ENCODE measurements at regions not wholly inside any gene's neighbourhood (a gene's known extent, or its start where the extent isn't known, plus 50 kb on each side); places are given as distances from the start of the nearest gene placed in this dataset.

DNA sequence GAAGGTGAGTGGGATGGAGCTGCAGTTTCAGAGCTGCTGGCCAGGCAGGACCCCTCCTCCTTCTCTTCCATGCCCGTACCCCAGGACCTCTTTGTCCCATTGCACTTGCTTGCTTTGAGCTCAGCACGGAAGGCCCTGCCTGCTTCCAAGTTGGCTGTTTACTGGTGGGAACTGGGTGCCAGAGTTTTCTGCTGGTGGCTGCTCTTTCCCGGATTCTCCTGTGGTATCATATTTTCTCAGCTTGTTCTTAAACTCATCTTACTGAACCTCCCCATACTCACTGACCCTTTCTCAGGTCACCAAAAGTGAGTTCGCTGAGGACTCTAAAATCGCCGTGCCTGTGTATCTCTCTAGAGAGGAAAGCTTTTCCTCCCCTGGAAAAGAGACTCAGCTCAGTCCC is 297.7 kb upstream of the TNP1 start:
- CTCF ChIA-PET (ENCODE audit: low intra/inter-chr PET ratio, low total read pairs), result no interaction called here
- FAIRE-seq (no peak), DNase-seq (ENCODE audit: low spot score) (no peak), ATAC-seq (no peak)
- Histone ChIP-seq H3K36me3 (replicated peaks in 1 of 2; ENCODE audit: control insufficient read depth in 1 of 2, insufficient read depth in 2 of 2, low read length in 2 of 2) (no peaks in the 10 kb centered on the region), H3K9me3 (ENCODE audit: low read length) (no peaks in the 10 kb centered on the region), H3K4me2 (ENCODE audit: low read depth, low read length) (no peak overlapping the region), H3K4me3 (replicated peaks in 1 of 3; ENCODE audit: insufficient read depth in 1 of 3, low read depth in 2 of 3, low read length in 3 of 3) (no peak overlapping the region), H4K20me1 (ENCODE audit: insufficient read depth, low read length) (no peaks in the 10 kb centered on the region), H3K27ac (ENCODE audit: extremely low read length, insufficient read depth, low read length) (no peak overlapping the region), H3K4me1 (ENCODE audit: insufficient read depth, low read length) (no peaks in the 10 kb centered on the region), H3K27me3 (ENCODE audit: control insufficient read depth in 1 of 2, insufficient read depth in 2 of 2, low read length in 2 of 2) (peaks cover 2 to 25% of the 10 kb centered on the region in 2 experiments; a peak in 3 of 5 replicates), H2AFZ (ENCODE audit: low read length) (no peak overlapping the region), H3K79me2 (ENCODE audit: insufficient read depth, low read length) (no peaks in the 10 kb centered on the region), H3K9ac (ENCODE audit: insufficient read depth, low read depth, low read length) (no peak overlapping the region)
- WGBS (ENCODE audit: low lambda C conversion rate), result 15% methylated on average over 6 of the region's 6 CpGs
- TF ChIP-seq CCDC6 (CRISPR knock-in tag; IDR thresholded peaks at IDR 0.05) (no peak), NFYC (CRISPR knock-in tag; IDR thresholded peaks at IDR 0.05) (no peak), HDAC6 (IDR thresholded peaks at IDR 0.05; ENCODE audit: low read depth, low read length) (no peak), GABPB1 (CRISPR knock-in tag; IDR thresholded peaks at IDR 0.05) (no peak), TBL1XR1 (IDR thresholded peaks at IDR 0.05; ENCODE audit: borderline replicate concordance, low read length, partially characterized antibody) (no peak), ZNF562 (CRISPR knock-in tag; IDR thresholded peaks at IDR 0.05; ENCODE audit: borderline replicate concordance) (no peak), NFKBIZ (CRISPR knock-in tag; IDR thresholded peaks at IDR 0.05) (no peak), CBX5 (CRISPR knock-in tag; IDR thresholded peaks at IDR 0.05; ENCODE audit: borderline replicate concordance) (no peak), ZNF431 (CRISPR knock-in tag; IDR thresholded peaks at IDR 0.05; ENCODE audit: borderline replicate concordance, low read depth) (no peak)
- TF ChIP-seq, protein P1, sequence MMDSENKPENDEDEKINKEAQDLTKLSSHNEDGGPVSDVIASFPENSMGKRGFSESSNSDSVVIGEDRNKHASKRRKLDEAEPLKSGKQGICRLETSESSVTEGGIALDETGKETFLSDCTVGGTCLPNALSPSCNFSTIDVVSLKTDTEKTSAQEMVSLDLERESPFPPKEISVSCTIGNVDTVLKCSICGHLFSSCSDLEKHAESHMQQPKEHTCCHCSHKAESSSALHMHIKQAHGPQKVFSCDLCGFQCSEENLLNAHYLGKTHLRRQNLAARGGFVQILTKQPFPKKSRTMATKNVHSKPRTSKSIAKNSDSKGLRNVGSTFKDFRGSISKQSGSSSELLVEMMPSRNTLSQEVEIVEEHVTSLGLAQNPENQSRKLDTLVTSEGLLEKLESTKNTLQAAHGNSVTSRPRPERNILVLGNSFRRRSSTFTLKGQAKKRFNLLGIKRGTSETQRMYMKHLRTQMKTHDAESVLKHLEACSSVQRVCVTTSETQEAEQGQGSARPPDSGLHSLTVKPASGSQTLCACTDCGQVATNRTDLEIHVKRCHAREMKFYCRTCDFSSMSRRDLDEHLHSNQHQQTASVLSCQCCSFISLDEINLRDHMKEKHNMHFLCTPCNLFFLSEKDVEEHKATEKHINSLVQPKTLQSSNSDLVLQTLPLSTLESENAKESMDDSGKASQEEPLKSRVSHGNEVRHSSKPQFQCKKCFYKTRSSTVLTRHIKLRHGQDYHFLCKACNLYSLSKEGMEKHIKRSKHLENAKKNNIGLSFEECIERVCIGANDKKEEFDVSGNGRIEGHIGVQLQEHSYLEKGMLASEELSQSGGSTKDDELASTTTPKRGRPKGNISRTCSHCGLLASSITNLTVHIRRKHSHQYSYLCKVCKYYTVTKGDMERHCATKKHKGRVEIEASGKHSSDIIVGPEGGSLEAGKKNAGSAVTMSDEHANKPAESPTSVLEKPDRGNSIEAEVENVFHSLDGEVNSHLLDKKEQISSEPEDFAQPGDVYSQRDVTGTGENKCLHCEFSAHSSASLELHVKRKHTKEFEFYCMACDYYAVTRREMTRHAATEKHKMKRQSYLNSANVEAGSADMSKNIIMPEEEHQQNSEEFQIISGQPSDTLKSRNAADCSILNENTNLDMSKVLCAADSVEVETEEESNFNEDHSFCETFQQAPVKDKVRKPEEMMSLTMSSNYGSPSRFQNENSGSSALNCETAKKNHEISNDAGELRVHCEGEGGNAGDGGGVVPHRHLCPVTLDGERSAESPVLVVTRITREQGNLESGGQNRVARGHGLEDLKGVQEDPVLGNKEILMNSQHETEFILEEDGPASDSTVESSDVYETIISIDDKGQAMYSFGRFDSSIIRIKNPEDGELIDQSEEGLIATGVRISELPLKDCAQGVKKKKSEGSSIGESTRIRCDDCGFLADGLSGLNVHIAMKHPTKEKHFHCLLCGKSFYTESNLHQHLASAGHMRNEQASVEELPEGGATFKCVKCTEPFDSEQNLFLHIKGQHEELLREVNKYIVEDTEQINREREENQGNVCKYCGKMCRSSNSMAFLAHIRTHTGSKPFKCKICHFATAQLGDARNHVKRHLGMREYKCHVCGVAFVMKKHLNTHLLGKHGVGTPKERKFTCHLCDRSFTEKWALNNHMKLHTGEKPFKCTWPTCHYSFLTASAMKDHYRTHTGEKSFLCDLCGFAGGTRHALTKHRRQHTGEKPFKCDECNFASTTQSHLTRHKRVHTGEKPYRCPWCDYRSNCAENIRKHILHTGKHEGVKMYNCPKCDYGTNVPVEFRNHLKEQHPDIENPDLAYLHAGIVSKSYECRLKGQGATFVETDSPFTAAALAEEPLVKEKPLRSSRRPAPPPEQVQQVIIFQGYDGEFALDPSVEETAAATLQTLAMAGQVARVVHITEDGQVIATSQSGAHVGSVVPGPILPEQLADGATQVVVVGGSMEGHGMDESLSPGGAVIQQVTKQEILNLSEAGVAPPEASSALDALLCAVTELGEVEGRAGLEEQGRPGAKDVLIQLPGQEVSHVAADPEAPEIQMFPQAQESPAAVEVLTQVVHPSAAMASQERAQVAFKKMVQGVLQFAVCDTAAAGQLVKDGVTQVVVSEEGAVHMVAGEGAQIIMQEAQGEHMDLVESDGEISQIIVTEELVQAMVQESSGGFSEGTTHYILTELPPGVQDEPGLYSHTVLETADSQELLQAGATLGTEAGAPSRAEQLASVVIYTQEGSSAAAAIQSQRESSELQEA (CRISPR knock-in tag; IDR thresholded peaks at IDR 0.05; ENCODE audit: not compliant biosample characterization), result no peak
- TF ChIP-seq, protein P2, sequence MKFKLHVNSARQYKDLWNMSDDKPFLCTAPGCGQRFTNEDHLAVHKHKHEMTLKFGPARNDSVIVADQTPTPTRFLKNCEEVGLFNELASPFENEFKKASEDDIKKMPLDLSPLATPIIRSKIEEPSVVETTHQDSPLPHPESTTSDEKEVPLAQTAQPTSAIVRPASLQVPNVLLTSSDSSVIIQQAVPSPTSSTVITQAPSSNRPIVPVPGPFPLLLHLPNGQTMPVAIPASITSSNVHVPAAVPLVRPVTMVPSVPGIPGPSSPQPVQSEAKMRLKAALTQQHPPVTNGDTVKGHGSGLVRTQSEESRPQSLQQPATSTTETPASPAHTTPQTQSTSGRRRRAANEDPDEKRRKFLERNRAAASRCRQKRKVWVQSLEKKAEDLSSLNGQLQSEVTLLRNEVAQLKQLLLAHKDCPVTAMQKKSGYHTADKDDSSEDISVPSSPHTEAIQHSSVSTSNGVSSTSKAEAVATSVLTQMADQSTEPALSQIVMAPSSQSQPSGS (CRISPR knock-in tag; IDR thresholded peaks at IDR 0.05), result no peak
- TF ChIP-seq, protein P3, sequence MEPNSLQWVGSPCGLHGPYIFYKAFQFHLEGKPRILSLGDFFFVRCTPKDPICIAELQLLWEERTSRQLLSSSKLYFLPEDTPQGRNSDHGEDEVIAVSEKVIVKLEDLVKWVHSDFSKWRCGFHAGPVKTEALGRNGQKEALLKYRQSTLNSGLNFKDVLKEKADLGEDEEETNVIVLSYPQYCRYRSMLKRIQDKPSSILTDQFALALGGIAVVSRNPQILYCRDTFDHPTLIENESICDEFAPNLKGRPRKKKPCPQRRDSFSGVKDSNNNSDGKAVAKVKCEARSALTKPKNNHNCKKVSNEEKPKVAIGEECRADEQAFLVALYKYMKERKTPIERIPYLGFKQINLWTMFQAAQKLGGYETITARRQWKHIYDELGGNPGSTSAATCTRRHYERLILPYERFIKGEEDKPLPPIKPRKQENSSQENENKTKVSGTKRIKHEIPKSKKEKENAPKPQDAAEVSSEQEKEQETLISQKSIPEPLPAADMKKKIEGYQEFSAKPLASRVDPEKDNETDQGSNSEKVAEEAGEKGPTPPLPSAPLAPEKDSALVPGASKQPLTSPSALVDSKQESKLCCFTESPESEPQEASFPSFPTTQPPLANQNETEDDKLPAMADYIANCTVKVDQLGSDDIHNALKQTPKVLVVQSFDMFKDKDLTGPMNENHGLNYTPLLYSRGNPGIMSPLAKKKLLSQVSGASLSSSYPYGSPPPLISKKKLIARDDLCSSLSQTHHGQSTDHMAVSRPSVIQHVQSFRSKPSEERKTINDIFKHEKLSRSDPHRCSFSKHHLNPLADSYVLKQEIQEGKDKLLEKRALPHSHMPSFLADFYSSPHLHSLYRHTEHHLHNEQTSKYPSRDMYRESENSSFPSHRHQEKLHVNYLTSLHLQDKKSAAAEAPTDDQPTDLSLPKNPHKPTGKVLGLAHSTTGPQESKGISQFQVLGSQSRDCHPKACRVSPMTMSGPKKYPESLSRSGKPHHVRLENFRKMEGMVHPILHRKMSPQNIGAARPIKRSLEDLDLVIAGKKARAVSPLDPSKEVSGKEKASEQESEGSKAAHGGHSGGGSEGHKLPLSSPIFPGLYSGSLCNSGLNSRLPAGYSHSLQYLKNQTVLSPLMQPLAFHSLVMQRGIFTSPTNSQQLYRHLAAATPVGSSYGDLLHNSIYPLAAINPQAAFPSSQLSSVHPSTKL (CRISPR knock-in tag; IDR thresholded peaks at IDR 0.05), result no peak
- in situ Hi-C loops (cut with HindIII; ENCODE audit: extremely low pct_ligation_motif_present, low pct_unique_long_range_greater_than_20kb) (no loop called here), intact Hi-C loops (cut with micrococcal nuclease; ENCODE audit: unreplicated experiment) (no loop called here)
- BruUV-seq (replicated peaks), result no TSS peak
- POLR2A ChIA-PET, result no interaction called here
